GM19193 (cell line): ENCODE measurements at regions not wholly inside any gene's neighbourhood (a gene's known extent, or its start where the extent isn't known, plus 50 kb on each side); places are given as distances from the start of the nearest gene placed in this dataset.

Experiments used
- POLR2A ChIP-seq: IDR thresholded peaks from 4 replicates; pipeline ENCODE4 v1.6.1; 2011; ENCODE audit not compliant: insufficient read depth, insufficient read length; ENCODE audit errors: extremely low read depth

GRCh38 chr12:4201333-4202100 lies 72.0 kb upstream of the CCND2 start:
- no peak for TF ChIP-seq POLR2A

- TF ChIP-seq POLR2A, result no peak
These were observed 75.4 kb upstream of the CCND2 start for GRCh38 chr12:4197922-4198763.

GRCh38 chr12:4196805-4197420 lies 76.6 kb upstream of the CCND2 start:
- TF ChIP-seq POLR2A, result no peak

GRCh38 chr12:4194668-4195067 lies 78.9 kb upstream of the CCND2 start:
- TF ChIP-seq POLR2A, result no peak

GRCh38 chr12:4193821-4194220 lies 79.7 kb upstream of the CCND2 start:
- TF ChIP-seq POLR2A, result no peak

- no peak for TF ChIP-seq POLR2A
These were observed 81.9 kb upstream of the CCND2 start for GRCh38 chr12:4191642-4192041.

- TF ChIP-seq POLR2A, result no peak
These were observed 82.4 kb upstream of the CCND2 start for GRCh38 chr12:4191149-4191548.

- no peak for TF ChIP-seq POLR2A
These were observed 83.0 kb upstream of the CCND2 start for GRCh38 chr12:4190366-4191063.

- no peak for TF ChIP-seq POLR2A
These were observed 83.8 kb upstream of the CCND2 start for GRCh38 chr12:4189721-4190120.

GRCh38 chr12:4187916-4188315 lies 85.6 kb upstream of the CCND2 start:
- TF ChIP-seq POLR2A, result no peak

- TF ChIP-seq POLR2A, result no peak
These were observed 95.0 kb upstream of the CCND2 start for GRCh38 chr12:4178424-4179170.

- no peak for TF ChIP-seq POLR2A
These were observed 96.3 kb upstream of the CCND2 start for GRCh38 chr12:4177262-4177661.

- TF ChIP-seq POLR2A, result no peak
These were observed 97.4 kb upstream of the CCND2 start for GRCh38 chr12:4176168-4176567.

- TF ChIP-seq POLR2A, result no peak
These were observed 99.1 kb upstream of the CCND2 start for GRCh38 chr12:4174417-4174816.
